ENCODE measurements at regions not wholly inside any gene's neighbourhood (a gene's known extent, or its start where the extent isn't known, plus 50 kb on each side); places are given as distances from the start of the nearest gene placed in this dataset.

GRCh38 chr19:29395111-29395733 lies 130.6 kb upstream of the VSTM2B start:
- no peak for DNase-seq

- no peak for DNase-seq
Observed at GRCh38 chr19:29395734-29396414, 129.9 kb upstream of the VSTM2B start.

GRCh38 chr19:29396925-29397324 lies 128.9 kb upstream of the VSTM2B start:
- no peak for DNase-seq

GRCh38 chr19:29397748-29398147 lies 128.0 kb upstream of the VSTM2B start:
- no peak for DNase-seq

- DNase-seq = no peak
Observed at GRCh38 chr19:29399804-29400203, 126.0 kb upstream of the VSTM2B start.

GRCh38 chr19:29400917-29401711 lies 124.7 kb upstream of the VSTM2B start:
- DNase-seq = peak in 21 of 58 donors; percentile 7 to 65 (median 34)

GRCh38 chr19:29401712-29402421 lies 123.9 kb upstream of the VSTM2B start:
- DNase-seq = no peak

- no peak for DNase-seq
Observed at GRCh38 chr19:29402563-29402962, 123.2 kb upstream of the VSTM2B start.

- DNase-seq = no peak
Observed at GRCh38 chr19:29404015-29404414, 121.8 kb upstream of the VSTM2B start.

GRCh38 chr19:29404951-29405727 lies 120.7 kb upstream of the VSTM2B start:
- DNase-seq = peak in 44 of 58 donors; percentile 11 to 79 (median 40)

GRCh38 chr19:29405728-29405995 lies 120.1 kb upstream of the VSTM2B start:
- DNase-seq = no peak

- no peak for DNase-seq
Observed at GRCh38 chr19:29409076-29409862, 116.5 kb upstream of the VSTM2B start.

- DNase-seq = no peak
Observed at GRCh38 chr19:29410601-29411000, 115.2 kb upstream of the VSTM2B start.

- peak in 39 of 58 donors; percentile 7 to 76 (median 37) for DNase-seq
Observed at GRCh38 chr19:29411113-29411581, 114.6 kb upstream of the VSTM2B start.

GRCh38 chr19:29413435-29413834 lies 112.4 kb upstream of the VSTM2B start:
- no peak for DNase-seq

GRCh38 chr19:29415507-29415906 lies 110.3 kb upstream of the VSTM2B start:
- no peak for DNase-seq

GRCh38 chr19:29417048-29417447 lies 108.7 kb upstream of the VSTM2B start:
- no peak for DNase-seq

GRCh38 chr19:29418201-29418600 lies 107.6 kb upstream of the VSTM2B start:
- DNase-seq = no peak

GRCh38 chr19:29420065-29420464 lies 105.7 kb upstream of the VSTM2B start:
- DNase-seq = no peak

Data from anterior cingulate cortex (tissue), 58 donors.